ENCODE measurements at regions not wholly inside any gene's neighbourhood (a gene's known extent, or its start where the extent isn't known, plus 50 kb on each side); places are given as distances from the start of the nearest gene placed in this dataset.

- no peak for TF ChIP-seq CTCF (conservative IDR thresholded peaks at IDR 0.05; ENCODE audit: low read depth, low read length)
- no peak for TF ChIP-seq EZH2 (IDR thresholded peaks at IDR 0.05; ENCODE audit: borderline replicate concordance, low read depth, low read length, poor library complexity, severe bottlenecking)
Measured at GRCh38 chr13:90020536-90021070, 1326.9 kb upstream of the MIR17HG start.

Measured in A673 (cell line).